ENCODE measurements at regions not wholly inside any gene's neighbourhood (a gene's known extent, or its start where the extent isn't known, plus 50 kb on each side); places are given as distances from the start of the nearest gene placed in this dataset.

GRCh38 chr17:71296005-71296404 is 824.8 kb upstream of the SOX9 start:
- no peak for TF ChIP-seq TEAD4 (IDR thresholded peaks at IDR 0.05; ENCODE audit: low read depth, low read length)
- TF ChIP-seq YY1 (IDR thresholded peaks at IDR 0.05; ENCODE audit: low read depth, low read length) = no peak
- TF ChIP-seq KDM5A (IDR thresholded peaks at IDR 0.05; ENCODE audit: low read length) = no peak
- TF ChIP-seq JUN (IDR thresholded peaks at IDR 0.05; ENCODE audit: low read depth, low read length) = no peak
- TF ChIP-seq CTCF (IDR thresholded peaks at IDR 0.05; ENCODE audit: control extremely low read depth in 1 of 3, insufficient read depth in 1 of 3, low read depth in 1 of 3, low read length in 3 of 3) = no peak
- no peak for TF ChIP-seq FOSL1 (IDR thresholded peaks at IDR 0.05; ENCODE audit: insufficient read depth, low read depth, low read length)
- no peak for TF ChIP-seq CBX5 (IDR thresholded peaks at IDR 0.05; ENCODE audit: low read depth, low read length)
